ENCODE measurements at regions not wholly inside any gene's neighbourhood (a gene's known extent, or its start where the extent isn't known, plus 50 kb on each side); places are given as distances from the start of the nearest gene placed in this dataset.

- CTCF ChIA-PET, result interaction anchor here (1.3 kb wide), 1 partner anchor 235 kb away, joined by 3 read pairs; no protein-coding TSS in a partner anchor
- dilution Hi-C loops (cut with MboI; ENCODE audit: extremely low pct_ligation_motif_present, low sequenced_read_pairs), result no loop called here
- no peak overlapping the region for H3K4me3 ChIP-seq (replicated peaks in 1 of 3; ENCODE audit: insufficient read depth in 1 of 3, low read depth in 1 of 3, low read length in 3 of 3)
Measured at GRCh38 chr11:10641177-10641911, 52.2 kb downstream of the IRAG1 start.

DNA sequence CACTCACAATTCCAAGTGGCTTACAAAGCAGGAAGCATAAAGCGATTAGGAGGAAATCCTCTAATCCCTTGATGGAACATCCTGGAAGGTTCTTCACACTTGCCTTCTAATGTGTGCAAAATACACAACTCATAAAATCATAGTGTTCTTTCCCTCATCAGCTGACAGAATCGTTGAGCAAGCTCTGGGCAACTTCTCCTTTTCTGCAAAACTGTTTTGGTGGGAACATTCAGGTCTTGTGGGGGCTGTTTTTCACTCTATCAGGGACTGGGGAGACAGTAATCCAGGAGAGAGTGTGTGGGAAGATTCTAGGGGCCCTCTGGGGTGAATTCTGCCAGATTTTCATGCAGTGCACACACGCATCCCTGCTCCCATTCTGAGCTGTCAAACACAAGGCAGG is 53.2 kb downstream of the IRAG1 start:
- TF ChIP-seq MYC (IDR thresholded peaks at IDR 0.05; ENCODE audit: low read depth, low read length) (no peak), GATA2 (IDR thresholded peaks at IDR 0.05; ENCODE audit: insufficient read depth, insufficient read length, low read depth, low read length) (no peak), POLR2A (IDR thresholded peaks at IDR 0.05; ENCODE audit: low read depth, low read length) (no peak), CTCF (IDR thresholded peaks at IDR 0.05; ENCODE audit: extremely low read depth in 1 of 2, insufficient read depth in 1 of 2, low read depth in 1 of 2, low read length in 2 of 2) (no peak), FOS (IDR thresholded peaks at IDR 0.05; ENCODE audit: borderline replicate concordance, insufficient read depth, low read length) (no peak), MAX (IDR thresholded peaks at IDR 0.05; ENCODE audit: insufficient read depth, insufficient read length) (no peak), JUN (IDR thresholded peaks at IDR 0.05; ENCODE audit: borderline replicate concordance, insufficient read depth, insufficient read length, low read depth) (no peak), POLR2AphosphoS5 (IDR thresholded peaks at IDR 0.05; ENCODE audit: insufficient read depth, low read depth, low read length) (no peak), EZH2 (IDR thresholded peaks at IDR 0.05; ENCODE audit: borderline replicate concordance, low read depth, low read length, severe bottlenecking) (no peak)
- CTCF ChIA-PET, result no interaction called here

More at GRCh38 chr11:10641177-10641911, 52.2 kb downstream of the IRAG1 start:
- no peaks in the 10 kb centered on the region for H3K9me3 ChIP-seq (replicated peaks; ENCODE audit: control insufficient read depth, insufficient read depth, low read length)
- no TSS peak for BruUV-seq (replicated peaks)
- no peaks in the 10 kb centered on the region for H3K9me1 ChIP-seq (replicated peaks; ENCODE audit: control insufficient read depth, extremely low read depth, insufficient read depth, low read length)
- intact Hi-C loops (cut with micrococcal nuclease), result loop anchor here (5.0 kb wide), 1 partner anchor 34 kb away; no protein-coding TSS in a partner anchor
- H2AFZ ChIP-seq (ENCODE audit: low read depth, low read length), result no peak overlapping the region
- no peaks in the 10 kb centered on the region for H3K27me3 ChIP-seq (ENCODE audit: control insufficient read depth in 2 of 2, insufficient read depth in 2 of 2, low read length in 2 of 2)
- H3K4me1 ChIP-seq (ENCODE audit: control insufficient read depth, extremely low read depth, insufficient read depth, low read length), result no peaks in the 10 kb centered on the region
- POLR2A ChIA-PET, result no interaction called here
- TF ChIP-seq FOS (IDR thresholded peaks at IDR 0.05; ENCODE audit: borderline replicate concordance, insufficient read depth, low read length), result no peak
- FAIRE-seq, result no peak
- H4K20me1 ChIP-seq (replicated peaks; ENCODE audit: control insufficient read depth, extremely low read depth, insufficient read depth, low read length), result no peaks in the 10 kb centered on the region
- no peak for DNase-seq (ENCODE audit: low read depth, low spot score)
- H3K36me3 ChIP-seq (ENCODE audit: control insufficient read depth in 2 of 2, extremely low read depth in 1 of 2, insufficient read depth in 2 of 2, low read length in 2 of 2), result no peaks in the 10 kb centered on the region
- H3K27ac ChIP-seq (ENCODE audit: insufficient read depth, low read depth, low read length), result no peak overlapping the region
- no peak overlapping the region for H3K9ac ChIP-seq (replicated peaks; ENCODE audit: extremely low read depth, insufficient read depth, low read length)
- no peaks in the 10 kb centered on the region for H3K79me2 ChIP-seq (ENCODE audit: control insufficient read depth, insufficient read depth, low read length)
- H3K4me2 ChIP-seq (ENCODE audit: insufficient read depth, low read length), result no peak overlapping the region

More for the DNA sequence above, 53.2 kb downstream of the IRAG1 start:
- intact Hi-C loops (cut with micrococcal nuclease), result loop anchor here (5.0 kb wide), 1 partner anchor 33 kb away; no protein-coding TSS in a partner anchor
- no peak overlapping the region for H2AFZ ChIP-seq (ENCODE audit: low read depth, low read length)
- H3K36me3 ChIP-seq (ENCODE audit: control insufficient read depth in 2 of 2, extremely low read depth in 1 of 2, insufficient read depth in 2 of 2, low read length in 2 of 2), result no peaks in the 10 kb centered on the region
- H3K9ac ChIP-seq (replicated peaks; ENCODE audit: extremely low read depth, insufficient read depth, low read length), result no peak overlapping the region
- no peak overlapping the region for H3K4me2 ChIP-seq (ENCODE audit: insufficient read depth, low read length)
- POLR2A ChIA-PET, result no interaction called here
- BruUV-seq (replicated peaks), result no TSS peak
- no peaks in the 10 kb centered on the region for H3K9me3 ChIP-seq (replicated peaks; ENCODE audit: control insufficient read depth, insufficient read depth, low read length)
- DNase-seq (ENCODE audit: low read depth, low spot score) (no peak), FAIRE-seq (no peak)
- no peaks in the 10 kb centered on the region for H3K4me1 ChIP-seq (ENCODE audit: control insufficient read depth, extremely low read depth, insufficient read depth, low read length)
- no peaks in the 10 kb centered on the region for H3K9me1 ChIP-seq (replicated peaks; ENCODE audit: control insufficient read depth, extremely low read depth, insufficient read depth, low read length)
- dilution Hi-C loops (cut with MboI; ENCODE audit: extremely low pct_ligation_motif_present, low sequenced_read_pairs), result no loop called here
- no peaks in the 10 kb centered on the region for H3K27me3 ChIP-seq (ENCODE audit: control insufficient read depth in 2 of 2, insufficient read depth in 2 of 2, low read length in 2 of 2)
- H3K4me3 ChIP-seq (replicated peaks in 1 of 3; ENCODE audit: insufficient read depth in 1 of 3, low read depth in 1 of 3, low read length in 3 of 3), result no peak overlapping the region
- no peaks in the 10 kb centered on the region for H4K20me1 ChIP-seq (replicated peaks; ENCODE audit: control insufficient read depth, extremely low read depth, insufficient read depth, low read length)
- no peak overlapping the region for H3K27ac ChIP-seq (ENCODE audit: insufficient read depth, low read depth, low read length)
- no peaks in the 10 kb centered on the region for H3K79me2 ChIP-seq (ENCODE audit: control insufficient read depth, insufficient read depth, low read length)
